HL-60 (cell line): ENCODE measurements at regions not wholly inside any gene's neighbourhood (a gene's known extent, or its start where the extent isn't known, plus 50 kb on each side); places are given as distances from the start of the nearest gene placed in this dataset.

Experiments
- CTCF ChIP-seq: IDR thresholded peaks from one replicate; pipeline ENCODE4 v1.5.1; 2011; ENCODE audit warnings: low read length, control low read depth, inconsistent platforms; ENCODE audit not compliant: insufficient read depth
- GABPA ChIP-seq: IDR thresholded peaks from 2 replicates; pipeline ENCODE4 v1.6.1; 2012; ENCODE audit warnings: low read depth
- POLR2AphosphoS5 ChIP-seq: IDR thresholded peaks from 2 replicates; pipeline ENCODE4 v1.6.1; 2012; ENCODE audit warnings: low read depth
- REST ChIP-seq: IDR thresholded peaks from 2 replicates; pipeline ENCODE4 v1.6.1; 2012; ENCODE audit warnings: low read depth; ENCODE audit not compliant: insufficient replicate concordance
- SPI1 ChIP-seq: IDR thresholded peaks from 2 replicates; pipeline ENCODE4 v1.6.1; 2012; ENCODE audit warnings: low read depth, mild to moderate bottlenecking, borderline replicate concordance

- no peak for TF ChIP-seq CTCF
- TF ChIP-seq REST = no peak
- TF ChIP-seq GABPA = no peak
- no peak for TF ChIP-seq SPI1
- no peak for TF ChIP-seq POLR2AphosphoS5
Measured at GRCh38 chr7:145327646-145328045, 491.8 kb upstream of the TPK1 start.
